Thyroid gland (tissue), 4 donors: ENCODE measurements at regions not wholly inside any gene's neighbourhood (a gene's known extent, or its start where the extent isn't known, plus 50 kb on each side); places are given as distances from the start of the nearest gene placed in this dataset.

Source experiments
- POLR2A ChIP-seq, 2 donors: fragments of 450-650 bp; IDR thresholded peaks; one replicate each; pipeline ENCODE4 v1.6.1; 2017; ENCODE audit warnings: antibody characterized with exemption in 2 of 2, mild to moderate bottlenecking in 2 of 2, moderate library complexity in 1 of 2
- TF ChIP-seq, protein P1 (sequence below), 6 experiments: fragments of 200-600 bp in 3 of 6; fragments of 450-650 bp in 3 of 6; sonication (generic) in 3 of 6; IDR thresholded peaks; one replicate each; pipeline ENCODE4 v1.5.1; 2016 to 2019; ENCODE audit warnings: antibody characterized with exemption in 6 of 6, mild to moderate bottlenecking in 2 of 6, inconsistent platforms in 1 of 6, moderate library complexity in 1 of 6

DNA sequence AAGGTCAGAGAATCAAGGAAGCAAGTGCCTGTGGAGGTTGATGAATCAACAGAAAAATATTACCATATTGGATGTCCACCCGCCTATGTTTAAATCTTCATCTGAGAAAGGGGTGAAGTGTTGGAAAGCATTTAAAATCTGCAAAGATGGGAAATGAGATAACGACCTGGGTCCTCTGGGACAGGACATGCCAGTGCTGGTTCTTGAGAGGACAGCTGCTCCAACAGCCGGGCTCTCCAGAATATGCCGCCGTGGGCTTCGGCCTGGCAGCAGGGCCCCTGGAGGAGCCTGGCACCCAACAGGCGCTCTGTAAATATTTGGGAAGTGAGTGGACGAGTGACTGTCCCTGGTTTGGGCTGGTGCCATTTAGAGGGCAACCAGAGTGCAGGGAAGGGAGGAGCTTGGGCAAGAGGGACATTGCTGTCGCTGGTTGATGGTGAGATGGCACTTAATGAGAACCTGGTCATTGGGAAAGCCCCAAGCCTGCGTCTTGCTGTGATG lies 129.9 kb downstream of the KCNA5 start:
- TF ChIP-seq POLR2A (IDR thresholded peaks at IDR 0.05), result no peak
- TF ChIP-seq, protein P1, sequence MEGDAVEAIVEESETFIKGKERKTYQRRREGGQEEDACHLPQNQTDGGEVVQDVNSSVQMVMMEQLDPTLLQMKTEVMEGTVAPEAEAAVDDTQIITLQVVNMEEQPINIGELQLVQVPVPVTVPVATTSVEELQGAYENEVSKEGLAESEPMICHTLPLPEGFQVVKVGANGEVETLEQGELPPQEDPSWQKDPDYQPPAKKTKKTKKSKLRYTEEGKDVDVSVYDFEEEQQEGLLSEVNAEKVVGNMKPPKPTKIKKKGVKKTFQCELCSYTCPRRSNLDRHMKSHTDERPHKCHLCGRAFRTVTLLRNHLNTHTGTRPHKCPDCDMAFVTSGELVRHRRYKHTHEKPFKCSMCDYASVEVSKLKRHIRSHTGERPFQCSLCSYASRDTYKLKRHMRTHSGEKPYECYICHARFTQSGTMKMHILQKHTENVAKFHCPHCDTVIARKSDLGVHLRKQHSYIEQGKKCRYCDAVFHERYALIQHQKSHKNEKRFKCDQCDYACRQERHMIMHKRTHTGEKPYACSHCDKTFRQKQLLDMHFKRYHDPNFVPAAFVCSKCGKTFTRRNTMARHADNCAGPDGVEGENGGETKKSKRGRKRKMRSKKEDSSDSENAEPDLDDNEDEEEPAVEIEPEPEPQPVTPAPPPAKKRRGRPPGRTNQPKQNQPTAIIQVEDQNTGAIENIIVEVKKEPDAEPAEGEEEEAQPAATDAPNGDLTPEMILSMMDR (IDR thresholded peaks at IDR 0.05), result no peak
